HG03025 (cell line): ENCODE measurements at regions not wholly inside any gene's neighbourhood (a gene's known extent, or its start where the extent isn't known, plus 50 kb on each side); places are given as distances from the start of the nearest gene placed in this dataset.

Experiments used
- ATAC-seq: cut with Tn5 transposase; IDR thresholded peaks from one replicate; pipeline ENCODE4 v1.9.1; 2021; ENCODE audit warnings: mild to moderate bottlenecking, moderate library complexity; ENCODE audit not compliant: unreplicated experiment, low FRiP score

DNA sequence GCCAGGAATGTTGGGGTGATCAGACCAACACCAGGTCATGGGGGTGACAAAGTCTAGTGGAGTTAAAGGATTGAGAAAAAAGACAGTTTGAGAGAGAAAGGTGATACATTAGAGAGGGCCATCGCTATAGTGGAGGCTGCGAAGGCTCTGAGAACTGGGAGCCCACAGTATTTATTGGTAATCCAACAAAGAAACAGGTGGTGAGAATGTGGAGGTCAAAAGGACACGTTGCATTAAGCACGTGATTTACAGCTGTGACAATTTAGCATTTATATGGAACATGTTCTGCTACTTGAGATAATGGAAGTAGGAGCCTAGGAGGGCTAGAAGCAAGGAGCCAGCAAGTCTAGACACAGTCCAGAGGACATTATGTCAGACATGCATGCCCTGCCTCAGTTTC is 2086.5 kb upstream of the C9orf72 start:
- no peak for ATAC-seq

DNA sequence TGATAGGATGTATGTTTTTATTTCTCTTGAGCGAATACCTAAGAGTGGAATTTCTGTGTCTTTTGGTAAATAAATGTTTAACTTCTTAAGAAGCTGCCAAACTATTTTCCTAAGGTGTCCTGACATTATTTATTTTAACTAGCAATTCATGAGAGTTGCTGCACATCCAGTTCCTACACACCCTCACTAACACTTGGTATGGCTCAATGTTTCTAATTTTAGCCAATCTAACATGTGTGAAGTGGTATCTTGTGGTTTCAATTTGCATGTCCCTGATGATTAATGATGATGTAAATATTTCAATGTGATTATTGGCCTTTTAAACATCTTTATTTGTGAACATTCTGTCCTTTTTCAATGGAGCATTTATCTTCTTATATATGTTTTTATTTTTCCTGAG is 2095.5 kb upstream of the C9orf72 start:
- no peak for ATAC-seq

DNA sequence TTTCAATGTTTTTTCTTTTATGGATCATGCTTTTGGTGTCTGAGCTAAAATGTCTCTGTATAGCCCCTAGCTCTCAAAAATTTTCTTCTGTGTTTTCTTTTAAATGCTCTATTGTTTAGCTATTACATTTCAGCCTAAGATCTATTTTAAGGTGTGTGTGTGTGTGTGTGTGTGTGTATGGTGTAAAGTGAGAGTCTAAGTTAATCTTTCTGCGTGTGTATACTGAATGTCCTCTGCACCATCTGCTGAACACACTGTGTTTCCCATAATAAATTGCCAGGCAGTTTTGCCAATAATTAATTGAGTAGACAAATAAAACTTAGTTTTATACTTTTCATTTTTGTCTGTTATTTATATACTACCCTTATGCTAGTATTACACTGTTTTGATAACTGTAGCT is 2096.3 kb upstream of the C9orf72 start:
- ATAC-seq = no peak

DNA sequence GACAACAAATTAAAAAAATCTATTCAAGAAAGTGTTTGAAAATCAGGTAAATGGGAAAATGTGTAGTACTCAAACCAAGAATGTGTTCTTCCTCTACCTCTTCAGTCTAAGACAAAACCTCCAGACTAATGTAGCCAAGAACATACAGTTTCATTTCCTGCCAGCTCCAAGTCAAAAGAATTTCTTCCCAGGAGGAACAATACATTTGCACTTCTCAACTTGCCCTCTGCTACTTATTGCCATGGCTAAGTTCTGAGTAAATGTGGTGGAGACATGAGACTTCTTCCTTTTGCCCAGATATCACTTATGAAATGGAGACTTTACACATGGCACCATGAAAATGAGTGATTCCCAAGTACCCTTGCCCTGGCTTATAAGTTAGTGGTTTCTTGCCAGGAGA is 2112.2 kb upstream of the C9orf72 start:
- ATAC-seq = no peak

DNA sequence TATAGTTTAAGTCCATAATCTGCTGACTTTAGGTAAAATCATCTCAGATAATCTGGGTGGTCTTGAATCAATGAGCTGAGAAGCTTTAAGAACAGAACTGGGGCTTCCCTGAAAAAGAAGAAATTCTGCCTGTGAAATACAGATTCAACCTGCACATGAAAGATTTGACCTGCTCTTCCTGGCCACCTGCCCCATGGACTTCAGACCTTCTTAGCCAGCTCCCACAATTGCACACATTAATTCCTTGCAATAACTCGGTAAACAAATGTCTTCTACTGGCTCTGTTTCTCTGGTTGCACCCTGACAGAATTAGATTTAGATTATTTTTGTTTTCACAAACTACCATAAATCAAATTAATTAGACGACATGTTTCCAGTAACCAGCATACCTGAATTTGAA is 2117.9 kb upstream of the C9orf72 start:
- ATAC-seq = no peak

DNA sequence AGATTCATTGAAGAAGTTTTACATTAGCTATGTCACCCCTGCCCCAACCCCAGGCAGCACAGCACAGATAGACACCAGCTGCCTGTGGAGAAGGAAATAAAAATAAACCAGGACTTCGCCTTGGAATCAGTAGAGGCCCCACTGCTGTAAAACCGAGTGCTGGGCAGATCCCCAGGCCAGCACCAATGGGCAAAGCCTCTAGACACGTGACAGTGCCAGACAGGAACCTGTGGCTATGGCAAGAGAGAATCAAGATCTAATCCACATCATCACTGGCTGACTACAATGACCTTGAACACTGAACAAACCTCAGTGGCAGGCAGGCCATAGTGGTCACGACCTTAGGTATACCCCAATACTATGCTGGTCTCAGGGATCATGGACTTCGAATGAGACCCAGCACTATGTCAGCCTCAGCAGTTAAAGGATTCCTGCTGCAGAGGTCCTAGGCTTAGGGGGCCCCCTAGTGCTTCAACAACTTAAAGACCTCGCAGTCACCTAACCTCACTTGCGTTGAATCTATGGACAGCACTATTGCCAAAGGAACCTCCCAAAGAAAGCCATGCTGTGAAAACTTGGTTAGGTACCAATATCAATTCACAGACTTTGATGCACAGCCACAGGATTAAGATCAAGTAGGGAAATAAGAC is 2118.6 kb upstream of the C9orf72 start:
- ATAC-seq = no peak

DNA sequence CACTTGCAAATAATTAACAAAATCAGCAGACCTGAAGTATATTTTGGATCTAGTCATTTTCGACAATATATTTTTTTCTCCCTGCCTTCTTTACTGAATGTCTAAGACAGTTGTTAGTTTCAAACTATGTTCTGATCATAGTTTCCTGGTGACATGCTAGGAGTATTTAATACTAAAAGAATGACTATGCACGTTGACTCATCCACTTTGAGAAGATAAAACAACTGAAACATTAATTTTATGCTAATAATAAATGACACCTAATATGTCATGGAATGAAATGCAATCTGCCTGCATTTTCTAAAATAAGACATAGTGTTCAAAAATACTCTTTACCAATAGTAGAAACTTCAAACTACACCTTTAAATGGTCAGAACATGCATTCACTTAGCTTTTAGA is 2123.7 kb upstream of the C9orf72 start:
- ATAC-seq = no peak

DNA sequence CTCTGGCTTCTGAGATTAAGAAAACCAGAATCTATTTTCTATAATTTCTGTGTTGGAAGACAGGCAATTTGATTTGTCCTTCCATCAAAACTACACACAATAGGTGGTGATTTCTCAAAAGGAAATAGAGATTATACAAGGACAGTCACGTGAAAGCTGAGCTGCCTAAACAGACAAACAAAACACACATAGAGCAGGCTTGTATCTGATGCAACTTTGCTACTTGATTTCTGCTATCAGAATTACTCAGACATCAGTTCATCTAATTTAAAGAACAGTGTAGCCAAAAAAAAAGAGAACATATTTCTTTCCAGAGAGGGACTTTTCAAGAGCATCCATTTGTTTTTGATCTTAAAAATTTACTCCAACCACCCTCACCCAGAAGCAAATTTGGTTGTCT is 2128.3 kb upstream of the C9orf72 start:
- ATAC-seq = no peak

DNA sequence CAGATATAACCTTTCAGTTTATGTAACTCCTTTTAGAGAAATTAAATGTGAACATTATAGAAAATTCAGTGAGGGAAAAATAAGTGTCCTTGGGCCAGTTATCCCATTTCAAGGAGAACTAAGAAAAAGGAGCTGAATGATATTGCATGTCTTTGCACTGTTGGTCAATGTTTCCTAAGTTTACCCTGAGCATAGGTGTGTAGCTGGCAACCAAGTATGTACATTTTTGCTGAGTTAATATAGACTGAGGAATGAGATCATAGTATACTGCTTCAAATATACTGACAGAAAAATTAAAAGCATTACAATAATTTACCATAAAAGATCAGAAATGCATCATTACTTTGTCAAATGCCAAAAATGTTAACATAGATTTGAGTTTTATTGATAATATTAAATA is 2128.7 kb upstream of the C9orf72 start:
- no peak for ATAC-seq

DNA sequence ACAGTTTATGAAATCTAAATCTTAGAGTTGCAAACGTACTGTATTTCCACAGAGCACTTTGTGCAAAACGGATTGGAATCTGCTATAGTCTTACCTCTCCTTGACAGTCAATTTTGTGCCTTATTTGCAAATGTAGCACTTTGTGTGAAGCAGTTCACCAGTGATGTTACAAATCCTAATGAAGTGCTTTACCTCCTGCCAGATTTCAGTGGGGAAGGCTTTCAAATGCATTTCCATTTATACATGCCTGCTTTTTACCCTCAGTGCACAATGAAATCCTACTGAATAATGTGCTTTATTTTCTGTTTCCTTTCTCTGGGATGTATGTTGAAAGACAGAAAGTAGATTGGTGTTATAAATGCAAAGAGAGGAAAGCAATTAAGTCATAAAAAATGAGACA is 2141.6 kb upstream of the C9orf72 start:
- no peak for ATAC-seq

DNA sequence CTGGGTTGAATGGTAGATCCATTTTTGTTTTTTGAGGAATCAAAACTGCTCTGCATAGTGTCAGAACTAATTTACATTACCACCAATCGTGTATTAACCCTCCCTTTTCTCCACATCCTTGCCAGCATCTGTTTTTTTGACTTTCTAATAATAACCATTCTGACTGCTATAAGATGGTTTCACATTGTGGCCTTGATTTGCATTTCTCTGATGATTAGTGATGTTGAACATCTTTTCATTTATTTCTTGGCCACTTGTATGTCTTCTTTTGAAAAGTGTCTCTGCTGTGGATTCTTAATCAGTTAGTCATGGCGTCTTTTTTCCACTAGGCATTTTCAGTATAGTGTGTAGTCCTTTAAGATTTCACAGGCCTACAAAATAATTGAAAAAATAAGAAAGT is 2144.3 kb upstream of the C9orf72 start:
- ATAC-seq = no peak

DNA sequence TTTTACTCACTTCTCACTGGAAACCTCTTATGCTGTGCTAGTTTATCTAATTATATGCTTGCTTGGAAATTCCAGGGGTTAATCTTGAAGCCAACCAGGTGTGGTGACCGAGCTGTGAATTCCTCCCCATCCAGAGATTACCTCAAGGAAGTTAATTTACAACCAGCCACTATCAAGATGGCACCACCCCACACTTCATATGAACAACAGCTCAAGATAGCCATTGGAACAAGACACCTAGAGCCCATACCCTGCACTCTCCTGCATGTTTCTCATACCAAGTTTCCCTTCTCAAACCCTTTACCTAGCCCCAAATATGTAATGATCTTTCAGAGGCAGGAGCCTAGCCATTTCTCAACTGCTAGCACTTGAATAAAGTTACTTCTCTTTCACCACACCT is 2156.9 kb upstream of the C9orf72 start:
- no peak for ATAC-seq

DNA sequence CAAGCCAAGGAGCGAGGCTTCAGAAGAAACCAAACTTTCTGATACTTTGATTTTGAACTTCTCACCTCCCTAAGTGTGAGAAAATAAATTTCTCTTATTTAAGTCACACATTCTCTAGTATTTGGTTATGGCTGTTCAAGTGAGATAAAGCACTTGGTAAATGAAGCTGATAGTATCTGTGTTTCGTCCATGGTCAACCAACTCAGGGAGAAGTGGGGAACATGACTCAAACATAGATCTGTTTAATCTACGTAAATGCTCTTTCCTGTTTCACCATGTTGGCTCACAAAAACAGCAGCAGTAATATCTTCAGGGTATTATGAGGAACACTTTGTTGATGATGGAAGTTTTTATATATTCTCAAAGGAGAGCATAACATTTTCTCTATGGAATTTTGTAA is 2167.2 kb upstream of the C9orf72 start:
- ATAC-seq = no peak

DNA sequence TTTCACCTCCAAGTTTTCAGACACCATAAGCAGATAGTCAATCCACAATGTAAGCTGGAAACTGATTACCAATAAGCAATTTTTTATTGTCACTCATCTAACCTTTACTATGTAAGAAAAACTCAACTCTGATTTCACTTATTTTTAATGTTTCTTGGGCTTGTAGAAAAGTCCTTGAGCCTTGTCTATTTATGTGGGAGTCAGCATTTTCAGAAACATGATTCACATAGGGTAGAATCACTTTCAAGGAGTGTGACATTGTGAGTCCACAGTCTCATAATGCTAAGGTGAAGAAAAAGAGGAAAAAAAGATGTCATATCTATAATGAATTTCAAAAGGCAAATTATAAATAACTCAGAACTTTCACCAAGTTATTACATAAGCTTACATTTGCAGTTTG is 2167.9 kb upstream of the C9orf72 start:
- ATAC-seq = no peak

DNA sequence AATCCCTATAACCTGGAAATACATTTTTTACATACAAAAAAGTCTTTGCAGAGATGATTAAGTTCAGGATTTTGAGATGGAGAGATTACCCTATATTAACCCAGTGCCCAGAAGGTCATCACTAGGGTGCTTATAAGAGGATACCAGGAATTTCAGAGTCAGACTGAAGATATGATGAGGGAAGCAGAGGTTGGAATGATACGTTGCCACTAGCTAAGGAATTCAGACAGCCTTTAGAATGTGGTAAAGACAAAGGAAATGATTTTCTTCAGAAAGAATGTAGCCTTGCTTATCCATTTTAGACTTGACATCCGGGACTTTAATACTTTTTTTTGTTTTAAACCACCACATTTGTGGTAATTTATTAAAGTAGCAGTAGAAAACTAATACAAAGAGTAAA is 2176.8 kb upstream of the C9orf72 start:
- no peak for ATAC-seq

DNA sequence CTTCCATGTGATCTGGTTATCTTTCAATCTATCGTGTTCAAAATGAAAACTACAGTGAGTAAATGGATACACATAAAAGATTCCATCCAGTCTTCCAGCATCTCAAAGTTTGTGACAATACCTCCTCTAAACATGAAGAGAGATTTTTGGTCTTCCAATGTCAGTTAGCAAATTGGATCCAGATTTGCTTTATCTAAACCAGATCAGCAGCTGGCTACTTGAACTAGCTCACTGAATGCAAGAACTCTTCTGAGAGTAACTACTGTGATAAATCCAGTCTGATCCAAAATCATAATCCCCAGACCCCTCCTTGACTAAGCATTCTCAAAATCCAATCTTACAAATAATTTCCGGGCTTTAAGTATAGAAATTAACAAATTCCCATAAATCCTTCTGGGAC is 2177.9 kb upstream of the C9orf72 start:
- ATAC-seq = no peak

DNA sequence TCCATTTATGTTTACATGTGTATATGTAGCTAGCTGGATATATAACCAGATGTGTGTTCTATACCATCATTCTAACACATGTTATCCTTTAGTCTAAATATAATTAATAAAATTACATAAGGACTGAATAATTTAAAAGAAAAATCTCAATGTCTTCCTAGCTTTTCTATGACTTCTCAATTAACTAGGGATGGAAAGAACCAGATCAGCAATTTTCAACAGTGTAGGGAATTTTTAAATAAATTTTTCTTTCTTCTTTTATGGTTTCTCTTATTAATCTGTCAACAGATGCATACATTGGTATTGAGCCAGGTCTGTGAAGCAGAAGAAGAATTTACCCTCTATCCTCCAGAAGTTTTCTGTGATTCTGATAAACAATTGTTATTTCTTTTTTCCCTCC is 2180.4 kb upstream of the C9orf72 start:
- ATAC-seq = no peak

DNA sequence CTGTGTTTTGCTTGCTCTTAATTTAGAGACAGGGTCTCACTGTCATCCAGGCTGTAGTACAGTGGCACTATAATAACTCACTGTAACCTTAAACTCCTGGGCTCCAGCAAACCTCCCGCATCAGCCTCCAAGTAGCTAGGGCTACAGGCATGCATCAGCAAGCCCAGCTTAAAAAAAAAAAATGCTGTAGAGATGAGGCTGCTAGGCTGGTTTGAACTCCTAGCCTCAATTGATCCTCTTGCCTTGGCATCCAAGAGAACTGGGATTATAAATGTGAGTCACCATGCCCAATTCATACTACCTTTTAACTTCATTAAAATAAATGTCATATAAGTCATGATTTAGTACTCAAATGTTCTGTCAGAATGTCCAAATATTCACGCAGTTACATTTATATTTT is 2195.7 kb upstream of the C9orf72 start:
- no peak for ATAC-seq

DNA sequence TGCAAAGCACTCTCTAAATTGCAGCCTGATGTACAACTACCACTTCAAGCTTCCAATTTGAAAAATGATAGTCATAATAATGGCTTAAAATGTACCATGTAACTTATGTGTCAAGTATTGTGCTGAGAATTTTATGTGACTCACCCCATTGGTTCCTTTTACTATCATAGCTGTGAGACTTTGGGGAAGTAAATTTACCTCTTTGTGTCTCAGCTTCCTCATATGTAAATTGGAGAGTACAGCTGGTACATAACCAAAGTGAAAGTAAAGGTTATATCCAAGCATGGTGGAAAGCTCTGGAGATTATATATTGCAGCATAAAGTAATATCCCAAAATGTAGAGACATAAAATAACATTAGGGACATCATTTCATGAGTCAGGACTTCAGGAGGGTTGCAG is 2200.4 kb upstream of the C9orf72 start:
- no peak for ATAC-seq

DNA sequence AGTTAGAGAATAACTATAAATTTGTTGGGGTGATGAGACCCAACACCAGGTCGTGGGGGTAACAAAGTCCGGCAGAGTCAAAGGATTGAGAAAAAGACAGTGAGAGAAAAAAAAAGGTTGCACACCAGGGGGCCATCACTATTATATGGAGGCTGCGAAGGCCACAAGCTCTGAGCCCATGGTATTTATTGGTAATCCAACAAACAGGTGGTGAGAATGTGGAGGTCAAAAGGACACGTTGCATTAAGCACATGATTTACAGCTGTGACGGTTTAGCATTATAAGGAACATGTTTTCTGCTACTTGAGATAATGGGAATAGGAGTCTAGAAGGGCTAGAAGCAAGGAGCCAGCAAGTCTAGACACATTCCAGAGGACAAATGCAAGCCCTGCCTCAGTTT is 2202.2 kb upstream of the C9orf72 start:
- no peak for ATAC-seq

DNA sequence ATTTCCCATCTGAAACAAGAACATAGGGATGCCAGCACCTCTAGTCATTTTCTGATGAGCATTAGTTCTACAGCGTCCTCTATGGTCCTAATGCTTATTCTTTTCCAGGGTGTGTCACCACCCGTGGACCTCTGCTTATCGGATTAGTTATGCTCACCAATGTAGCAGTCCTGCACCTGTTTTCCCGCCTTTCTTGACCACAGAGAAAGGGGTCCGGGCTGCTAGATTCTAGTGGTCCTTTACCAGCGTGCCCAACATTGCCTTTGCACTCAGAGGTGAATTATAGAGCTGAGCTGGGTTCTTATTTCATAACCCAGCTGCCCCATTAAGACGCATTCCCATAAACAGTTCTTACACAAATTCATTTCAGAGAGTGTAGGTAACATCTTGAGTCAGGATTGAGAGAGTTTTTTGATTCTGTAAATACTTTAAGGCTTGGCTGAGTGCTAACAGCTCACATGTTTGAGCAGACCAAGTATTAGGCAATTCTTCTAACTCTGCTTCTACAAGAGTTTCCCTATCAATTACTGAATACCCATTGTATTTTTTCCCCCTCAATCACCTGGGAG is 2205.1 kb upstream of the C9orf72 start:
- no peak for ATAC-seq

DNA sequence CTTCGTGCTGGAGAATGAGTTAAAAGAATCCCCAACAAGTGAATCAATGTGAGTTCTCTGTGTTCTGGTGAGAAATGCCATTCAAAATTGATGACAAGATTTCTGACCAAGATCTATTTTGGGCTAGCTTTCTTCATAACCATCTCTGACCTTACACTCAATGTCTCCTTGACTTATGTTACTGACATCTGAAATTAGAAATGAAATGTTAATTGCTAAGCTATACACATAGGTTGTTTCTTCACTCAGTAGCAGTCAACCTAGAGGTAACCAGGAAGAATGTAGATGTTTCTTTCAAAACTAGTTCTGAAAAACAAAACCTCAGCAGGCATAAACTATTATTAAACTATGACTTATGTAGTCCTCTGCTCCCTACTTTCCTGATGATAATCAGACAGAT is 2220.7 kb upstream of the C9orf72 start:
- ATAC-seq = no peak
